A673 (cell line): ENCODE measurements at regions not wholly inside any gene's neighbourhood (a gene's known extent, or its start where the extent isn't known, plus 50 kb on each side); places are given as distances from the start of the nearest gene placed in this dataset.

Experiments
- EZH2 ChIP-seq: fragments of 200-600 bp; sonication (generic); IDR thresholded peaks from 2 replicates; pipeline ENCODE4 v1.6.1; 2017; ENCODE audit warnings: borderline replicate concordance, low read depth, mild to moderate bottlenecking, mixed read lengths, antibody characterized with exemption, low read length; ENCODE audit not compliant: poor library complexity, severe bottlenecking
- TF ChIP-seq, protein P1 (sequence below): fragments of 300-800, 200-600 bp; sonication (generic); conservative IDR thresholded peaks from 2 replicates; pipeline ENCODE4 v1.5.1; 2017; ENCODE audit warnings: low read depth, mild to moderate bottlenecking, antibody characterized with exemption, low read length, moderate library complexity, mixed read lengths

DNA sequence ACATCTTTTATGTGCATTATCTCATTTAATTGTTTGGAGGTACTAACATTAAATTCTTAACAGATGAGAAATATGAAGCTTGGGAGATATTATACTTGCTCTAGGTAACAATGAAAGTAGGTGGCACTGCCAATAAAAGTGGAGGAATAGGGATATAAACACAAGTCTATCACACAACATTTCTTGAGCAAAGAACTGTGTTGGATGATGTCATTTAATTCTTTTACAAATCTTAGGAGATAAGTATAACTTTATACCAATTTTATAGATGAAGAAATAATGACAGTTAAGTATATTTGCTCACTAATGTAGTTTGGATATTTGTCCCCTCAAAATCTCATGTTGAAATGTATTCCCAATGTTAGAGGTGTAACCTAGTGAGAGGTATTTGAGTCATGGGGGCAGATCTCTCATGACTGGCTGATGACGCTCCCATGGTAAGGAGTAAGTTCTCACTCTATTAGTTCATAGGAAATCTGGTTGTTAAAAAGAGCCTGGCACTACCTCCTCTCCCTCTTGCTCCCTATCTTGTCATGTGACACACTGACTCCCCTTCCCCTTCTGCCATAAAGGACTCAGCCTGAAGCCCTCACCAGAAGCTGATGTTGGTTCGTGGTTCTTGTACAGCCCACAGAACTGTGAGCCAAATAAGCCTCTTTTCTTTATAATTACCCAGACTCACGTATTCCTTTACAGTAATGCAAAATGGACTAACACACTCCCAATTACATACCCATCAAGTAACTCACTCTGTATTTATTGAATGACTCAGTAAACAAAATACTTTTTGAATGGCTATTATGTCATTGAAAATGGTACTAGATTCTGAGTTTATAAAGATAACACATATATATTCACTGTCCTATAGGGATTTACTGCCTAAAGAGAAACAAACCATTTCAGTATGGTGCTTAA is 146.8 kb upstream of the KITLG start:
- TF ChIP-seq, protein P1, sequence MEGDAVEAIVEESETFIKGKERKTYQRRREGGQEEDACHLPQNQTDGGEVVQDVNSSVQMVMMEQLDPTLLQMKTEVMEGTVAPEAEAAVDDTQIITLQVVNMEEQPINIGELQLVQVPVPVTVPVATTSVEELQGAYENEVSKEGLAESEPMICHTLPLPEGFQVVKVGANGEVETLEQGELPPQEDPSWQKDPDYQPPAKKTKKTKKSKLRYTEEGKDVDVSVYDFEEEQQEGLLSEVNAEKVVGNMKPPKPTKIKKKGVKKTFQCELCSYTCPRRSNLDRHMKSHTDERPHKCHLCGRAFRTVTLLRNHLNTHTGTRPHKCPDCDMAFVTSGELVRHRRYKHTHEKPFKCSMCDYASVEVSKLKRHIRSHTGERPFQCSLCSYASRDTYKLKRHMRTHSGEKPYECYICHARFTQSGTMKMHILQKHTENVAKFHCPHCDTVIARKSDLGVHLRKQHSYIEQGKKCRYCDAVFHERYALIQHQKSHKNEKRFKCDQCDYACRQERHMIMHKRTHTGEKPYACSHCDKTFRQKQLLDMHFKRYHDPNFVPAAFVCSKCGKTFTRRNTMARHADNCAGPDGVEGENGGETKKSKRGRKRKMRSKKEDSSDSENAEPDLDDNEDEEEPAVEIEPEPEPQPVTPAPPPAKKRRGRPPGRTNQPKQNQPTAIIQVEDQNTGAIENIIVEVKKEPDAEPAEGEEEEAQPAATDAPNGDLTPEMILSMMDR: no peak
- no peak for TF ChIP-seq EZH2
